CD8-positive, alpha-beta memory T cell (primary cell): ENCODE measurements at regions not wholly inside any gene's neighbourhood (a gene's known extent, or its start where the extent isn't known, plus 50 kb on each side); places are given as distances from the start of the nearest gene placed in this dataset.

Experiments used
- CTCF ChIA-PET: fragments of 350-600 bp; sonication (Branson Sonifier 250); formaldehyde crosslinking; loops from one replicate; lab custom pipeline; 2021; ENCODE audit warnings: antibody characterized with exemption; lab: Charles Lee
- POLR2A ChIA-PET: fragments of 350-600 bp; sonication (Branson Sonifier 250); formaldehyde crosslinking; loops from one replicate; lab custom pipeline; 2021; ENCODE audit warnings: antibody characterized with exemption; lab: Charles Lee
- DNase-seq, 5 donors: peaks; one replicate each; pipeline versions ENCODE4 v3.0.0 to v3.0.0-alpha.2; 2020 to 2022; ENCODE audit warnings: mixed read lengths in 1 of 5
- H3K27ac ChIP-seq: one replicate; pipeline ENCODE4 v1.7.0; 2013; ENCODE audit warnings: low read depth, mild to moderate bottlenecking, low read length, moderate library complexity
- H3K27me3 ChIP-seq: 2 replicates; pipeline ENCODE4 v1.7.0; 2013; ENCODE audit warnings: low read length, mild to moderate bottlenecking; ENCODE audit not compliant: insufficient read depth, poor library complexity, severe bottlenecking
- H3K36me3 ChIP-seq: 2 replicates; pipeline ENCODE4 v1.7.0; 2013; ENCODE audit warnings: mild to moderate bottlenecking, low read length, moderate library complexity; ENCODE audit not compliant: insufficient read depth
- H3K4me1 ChIP-seq: 2 replicates; pipeline ENCODE4 v1.7.0; 2013; ENCODE audit warnings: mild to moderate bottlenecking, low read length, moderate library complexity; ENCODE audit not compliant: insufficient read depth
- H3K4me3 ChIP-seq: 2 replicates; pipeline ENCODE4 v1.7.0; 2013; ENCODE audit warnings: mild to moderate bottlenecking, low read length
- H3K9me3 ChIP-seq: 2 replicates; pipeline ENCODE4 v1.7.0; 2013; ENCODE audit warnings: mild to moderate bottlenecking, low read length
- H3K27ac Mint-ChIP-seq, 8 donors: one replicate each; pipeline ENCODE4 v1.8.0; 2020 to 2021; ENCODE audit warnings: mixed read lengths in 8 of 8, mild to moderate bottlenecking in 6 of 8, inconsistent platforms in 3 of 8, moderate library complexity in 3 of 8
- H3K27me3 Mint-ChIP-seq, 2 donors: one replicate each; pipeline ENCODE4 v1.8.0; 2020 to 2021; ENCODE audit warnings: mixed read lengths in 2 of 2, mild to moderate bottlenecking in 1 of 2, moderate library complexity in 1 of 2
- H3K36me3 Mint-ChIP-seq, 3 donors: one replicate each; pipeline ENCODE4 v1.8.0; 2020 to 2021; ENCODE audit warnings: mixed read lengths in 3 of 3, inconsistent platforms in 1 of 3, mild to moderate bottlenecking in 1 of 3
- H3K4me1 Mint-ChIP-seq, 3 donors: one replicate each; pipeline ENCODE4 v1.8.0; 2020 to 2021; ENCODE audit warnings: mixed read lengths in 3 of 3, inconsistent platforms in 1 of 3, mild to moderate bottlenecking in 1 of 3
- H3K4me3 Mint-ChIP-seq, 7 donors: one replicate each; pipeline ENCODE4 v1.8.0; 2020 to 2021; ENCODE audit warnings: mixed read lengths in 7 of 7, mild to moderate bottlenecking in 6 of 7, moderate library complexity in 4 of 7, inconsistent platforms in 2 of 7
- H3K9me3 Mint-ChIP-seq, 5 donors: one replicate each; pipeline ENCODE4 v1.8.0; 2020 to 2022; ENCODE audit warnings: mixed read lengths in 5 of 5, mild to moderate bottlenecking in 3 of 5, moderate library complexity in 2 of 5, inconsistent platforms in 1 of 5

DNA sequence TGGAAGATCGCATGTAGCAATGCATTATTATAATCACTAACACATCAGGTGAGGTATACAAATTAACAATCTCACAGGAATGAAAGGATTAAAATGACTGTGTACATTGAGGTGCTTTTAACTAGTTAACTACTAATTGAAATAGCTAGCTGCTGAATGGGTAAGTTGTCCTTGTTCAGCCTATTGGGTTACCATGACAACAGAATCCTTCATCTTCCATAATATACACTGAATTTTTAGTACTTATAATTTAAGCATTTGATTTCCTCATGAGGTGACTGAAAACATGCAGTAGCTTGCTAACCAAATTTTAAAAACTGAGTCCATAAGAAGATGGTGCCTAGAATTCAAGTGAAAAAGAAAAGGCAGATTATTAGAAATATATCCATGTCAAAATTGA, 347.9 kb downstream of the FAT3 start:
- no peaks in the 10 kb centered on the region for H3K4me1 Mint-ChIP-seq

DNA sequence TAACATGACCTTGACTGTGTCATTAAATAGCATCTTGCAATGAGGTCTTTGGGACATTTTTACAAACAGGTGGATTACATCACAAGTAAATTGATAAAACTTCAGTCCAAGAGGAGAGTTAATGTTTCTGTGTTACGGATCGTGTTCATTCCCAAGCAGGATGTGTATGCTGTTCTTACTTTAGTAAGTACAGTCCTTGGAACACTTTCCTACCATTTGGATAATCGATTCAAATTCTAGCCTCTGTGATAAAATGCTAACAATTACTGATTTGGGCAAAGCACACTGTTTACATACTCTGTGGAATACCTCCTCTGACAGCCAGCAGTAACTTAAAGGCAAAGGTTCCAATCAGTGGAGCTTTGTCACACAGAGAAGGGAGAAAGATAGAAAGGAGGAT, 351.7 kb downstream of the FAT3 start:
- CTCF ChIA-PET, result no interaction called here
- Histone ChIP-seq H3K4me3 (no peak overlapping the region), H3K27me3 (no peaks in the 10 kb centered on the region), H3K27ac (no peak overlapping the region), H3K36me3 (no peaks in the 10 kb centered on the region), H3K9me3 (no peaks in the 10 kb centered on the region), H3K4me1 (no peaks in the 10 kb centered on the region)
- DNase-seq, result no peak
- H3K4me3 Mint-ChIP-seq, result no peak overlapping the region
- peaks cover 0 to 2% (median 0%) of the 10 kb centered on the region in 5 donors for H3K9me3 Mint-ChIP-seq
- no peaks in the 10 kb centered on the region for H3K36me3 Mint-ChIP-seq
- no peak overlapping the region for H3K27ac Mint-ChIP-seq
- no peaks in the 10 kb centered on the region for H3K4me1 Mint-ChIP-seq
- no peaks in the 10 kb centered on the region for H3K27me3 Mint-ChIP-seq
- POLR2A ChIA-PET, result no interaction called here

More for the DNA sequence above, 347.9 kb downstream of the FAT3 start:
- no peak overlapping the region for H3K4me3 Mint-ChIP-seq
- H3K27me3 Mint-ChIP-seq, result no peaks in the 10 kb centered on the region
- Histone ChIP-seq H3K27me3 (no peaks in the 10 kb centered on the region), H3K9me3 (no peaks in the 10 kb centered on the region), H3K36me3 (no peaks in the 10 kb centered on the region), H3K4me3 (no peak overlapping the region), H3K27ac (no peak overlapping the region), H3K4me1 (no peaks in the 10 kb centered on the region)
- H3K36me3 Mint-ChIP-seq, result no peaks in the 10 kb centered on the region
- peaks cover 0 to 6% (median 2%) of the 10 kb centered on the region in 5 donors for H3K9me3 Mint-ChIP-seq
- H3K27ac Mint-ChIP-seq, result no peak overlapping the region
- ChIA-PET POLR2A (no interaction called here), CTCF (no interaction called here)
- DNase-seq, result no peak

- H3K27me3 ChIP-seq, result no peaks in the 10 kb centered on the region
- Mint-ChIP-seq H3K36me3 (no peaks in the 10 kb centered on the region), H3K9me3 (peaks cover 0 to 7% (median 0%) of the 10 kb centered on the region in 5 donors), H3K4me1 (no peaks in the 10 kb centered on the region), H3K27ac (no peak overlapping the region), H3K27me3 (no peaks in the 10 kb centered on the region), H3K4me3 (no peak overlapping the region)
- no peaks in the 10 kb centered on the region for H3K36me3 ChIP-seq
- POLR2A ChIA-PET, result no interaction called here
- DNase-seq, result no peak
- H3K27ac ChIP-seq, result no peak overlapping the region
- H3K4me3 ChIP-seq, result no peak overlapping the region
- CTCF ChIA-PET, result no interaction called here
- H3K4me1 ChIP-seq, result no peaks in the 10 kb centered on the region
- H3K9me3 ChIP-seq, result no peaks in the 10 kb centered on the region
Measured at GRCh38 chr11:92580908-92581307, 356.3 kb downstream of the FAT3 start.

DNA sequence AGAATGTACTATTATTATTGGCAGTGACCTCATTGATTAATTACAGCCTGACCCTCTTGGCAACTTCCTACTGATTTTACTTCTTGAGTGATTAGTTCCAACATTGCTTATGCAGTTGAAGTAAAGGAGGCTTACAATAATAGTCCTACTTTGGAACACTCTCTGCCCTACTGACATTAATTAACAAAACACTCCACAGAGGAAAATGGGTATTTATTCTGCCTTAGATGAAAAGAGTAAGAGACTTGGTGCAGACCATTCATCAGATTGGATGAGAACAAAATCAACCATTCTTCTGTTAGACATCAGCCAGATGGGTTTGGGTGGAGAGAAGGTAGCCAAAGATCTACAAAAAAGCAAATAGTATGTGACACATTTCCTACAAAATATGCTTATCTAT, 363.8 kb downstream of the FAT3 start:
- Mint-ChIP-seq H3K4me1 (no peaks in the 10 kb centered on the region), H3K36me3 (no peaks in the 10 kb centered on the region), H3K27me3 (no peaks in the 10 kb centered on the region), H3K27ac (peak overlapping the region in 1 of 8 donors; percentile 38), H3K9me3 (peaks cover 0 to 7% (median 4%) of the 10 kb centered on the region in 5 donors), H3K4me3 (no peak overlapping the region)
- POLR2A ChIA-PET, result no interaction called here
- H3K27me3 ChIP-seq, result no peaks in the 10 kb centered on the region
- no peaks in the 10 kb centered on the region for H3K4me1 ChIP-seq
- no peak for DNase-seq
- H3K36me3 ChIP-seq, result no peaks in the 10 kb centered on the region
- no peaks in the 10 kb centered on the region for H3K9me3 ChIP-seq
- no peak overlapping the region for H3K4me3 ChIP-seq
- CTCF ChIA-PET, result no interaction called here
- H3K27ac ChIP-seq, result no peak overlapping the region

GRCh38 chr11:92589512-92589911, 364.9 kb downstream of the FAT3 start:
- H3K27ac Mint-ChIP-seq, result no peak overlapping the region
- no peaks in the 10 kb centered on the region for H3K36me3 ChIP-seq
- H3K27ac ChIP-seq, result no peak overlapping the region
- ChIA-PET POLR2A (no interaction called here), CTCF (no interaction called here)
- H3K36me3 Mint-ChIP-seq, result no peaks in the 10 kb centered on the region
- no peak overlapping the region for H3K4me3 ChIP-seq
- no peaks in the 10 kb centered on the region for H3K4me1 Mint-ChIP-seq
- H3K4me1 ChIP-seq, result no peaks in the 10 kb centered on the region
- H3K27me3 Mint-ChIP-seq, result no peaks in the 10 kb centered on the region
- no peaks in the 10 kb centered on the region for H3K9me3 ChIP-seq
- no peak for DNase-seq
- H3K9me3 Mint-ChIP-seq, result peaks cover 0 to 7% (median 4%) of the 10 kb centered on the region in 5 donors
- H3K4me3 Mint-ChIP-seq, result no peak overlapping the region
- H3K27me3 ChIP-seq, result no peaks in the 10 kb centered on the region

DNA sequence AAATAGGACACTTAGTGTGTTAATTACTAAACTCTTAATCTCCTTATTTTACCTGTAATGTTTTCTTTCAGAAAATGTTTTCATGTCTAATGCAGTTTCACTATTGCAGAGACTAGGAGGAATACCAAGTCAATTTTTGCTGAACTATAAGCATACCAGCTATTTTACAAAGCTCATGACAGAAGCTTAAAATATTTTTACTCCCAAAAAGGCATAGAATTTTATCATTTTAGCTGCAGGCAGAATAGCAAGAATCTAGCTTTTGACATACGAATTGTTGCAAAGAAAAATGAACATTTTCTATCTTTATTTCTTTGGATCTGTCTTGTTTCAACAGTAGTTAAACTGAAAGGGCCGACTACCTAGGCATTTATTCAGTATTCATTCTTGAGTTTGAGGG, 366.9 kb downstream of the FAT3 start:
- no peaks in the 10 kb centered on the region for H3K4me1 Mint-ChIP-seq
- no peak overlapping the region for H3K4me3 ChIP-seq
- H3K27me3 ChIP-seq, result no peaks in the 10 kb centered on the region
- no peak overlapping the region for H3K27ac ChIP-seq
- no peak overlapping the region for H3K4me3 Mint-ChIP-seq
- no peak overlapping the region for H3K27ac Mint-ChIP-seq
- H3K27me3 Mint-ChIP-seq, result no peaks in the 10 kb centered on the region
- H3K36me3 Mint-ChIP-seq, result no peaks in the 10 kb centered on the region
- CTCF ChIA-PET, result no interaction called here
- DNase-seq, result no peak
- no peaks in the 10 kb centered on the region for H3K36me3 ChIP-seq
- no peaks in the 10 kb centered on the region for H3K9me3 ChIP-seq
- POLR2A ChIA-PET, result no interaction called here
- H3K9me3 Mint-ChIP-seq, result peaks cover 0 to 5% (median 3%) of the 10 kb centered on the region in 5 donors
- no peaks in the 10 kb centered on the region for H3K4me1 ChIP-seq

- Mint-ChIP-seq H3K4me1 (no peaks in the 10 kb centered on the region), H3K27ac (no peak overlapping the region), H3K27me3 (no peaks in the 10 kb centered on the region), H3K9me3 (peaks cover 0 to 3% (median 0%) of the 10 kb centered on the region in 5 donors), H3K36me3 (no peaks in the 10 kb centered on the region), H3K4me3 (no peak overlapping the region)
- no peak for DNase-seq
- POLR2A ChIA-PET, result no interaction called here
- no peak overlapping the region for H3K27ac ChIP-seq
- no peak overlapping the region for H3K4me3 ChIP-seq
- no peaks in the 10 kb centered on the region for H3K27me3 ChIP-seq
- H3K4me1 ChIP-seq, result no peaks in the 10 kb centered on the region
- CTCF ChIA-PET, result no interaction called here
- no peaks in the 10 kb centered on the region for H3K9me3 ChIP-seq
- no peaks in the 10 kb centered on the region for H3K36me3 ChIP-seq
Measured at GRCh38 chr11:92594251-92594650, 369.6 kb downstream of the FAT3 start.

GRCh38 chr11:92595052-92595451, 370.4 kb downstream of the FAT3 start:
- Mint-ChIP-seq H3K27ac (no peak overlapping the region), H3K4me1 (no peaks in the 10 kb centered on the region), H3K27me3 (no peaks in the 10 kb centered on the region), H3K9me3 (no peaks in the 10 kb centered on the region), H3K36me3 (no peaks in the 10 kb centered on the region), H3K4me3 (no peak overlapping the region)
- H3K27me3 ChIP-seq, result no peaks in the 10 kb centered on the region
- no peaks in the 10 kb centered on the region for H3K36me3 ChIP-seq
- H3K4me1 ChIP-seq, result no peaks in the 10 kb centered on the region
- H3K9me3 ChIP-seq, result no peaks in the 10 kb centered on the region
- CTCF ChIA-PET, result no interaction called here
- H3K4me3 ChIP-seq, result no peak overlapping the region
- POLR2A ChIA-PET, result no interaction called here
- DNase-seq, result no peak
- no peak overlapping the region for H3K27ac ChIP-seq
